ENCODE measurements at regions not wholly inside any gene's neighbourhood (a gene's known extent, or its start where the extent isn't known, plus 50 kb on each side); places are given as distances from the start of the nearest gene placed in this dataset.

DNA sequence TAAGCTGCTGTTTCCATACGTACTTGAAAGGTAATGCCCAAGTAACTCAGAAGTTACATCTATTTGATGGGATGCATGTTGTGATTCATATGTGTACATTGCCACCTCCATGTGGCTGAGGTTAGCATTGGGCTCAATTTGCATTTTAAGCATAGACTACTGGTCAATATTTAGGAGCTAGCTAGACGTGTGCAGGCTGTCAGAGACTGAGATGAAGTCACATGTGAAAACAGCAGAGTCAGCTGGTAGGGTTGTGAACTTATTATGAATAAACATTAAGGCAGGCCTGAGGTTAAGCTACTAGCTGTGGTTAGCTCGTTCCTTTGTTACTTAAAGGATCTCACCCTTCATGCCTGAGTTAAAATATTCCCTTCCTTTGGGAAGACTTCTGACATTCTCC lies 114.5 kb upstream of the MTNR1B start:
- TF ChIP-seq, protein P1, sequence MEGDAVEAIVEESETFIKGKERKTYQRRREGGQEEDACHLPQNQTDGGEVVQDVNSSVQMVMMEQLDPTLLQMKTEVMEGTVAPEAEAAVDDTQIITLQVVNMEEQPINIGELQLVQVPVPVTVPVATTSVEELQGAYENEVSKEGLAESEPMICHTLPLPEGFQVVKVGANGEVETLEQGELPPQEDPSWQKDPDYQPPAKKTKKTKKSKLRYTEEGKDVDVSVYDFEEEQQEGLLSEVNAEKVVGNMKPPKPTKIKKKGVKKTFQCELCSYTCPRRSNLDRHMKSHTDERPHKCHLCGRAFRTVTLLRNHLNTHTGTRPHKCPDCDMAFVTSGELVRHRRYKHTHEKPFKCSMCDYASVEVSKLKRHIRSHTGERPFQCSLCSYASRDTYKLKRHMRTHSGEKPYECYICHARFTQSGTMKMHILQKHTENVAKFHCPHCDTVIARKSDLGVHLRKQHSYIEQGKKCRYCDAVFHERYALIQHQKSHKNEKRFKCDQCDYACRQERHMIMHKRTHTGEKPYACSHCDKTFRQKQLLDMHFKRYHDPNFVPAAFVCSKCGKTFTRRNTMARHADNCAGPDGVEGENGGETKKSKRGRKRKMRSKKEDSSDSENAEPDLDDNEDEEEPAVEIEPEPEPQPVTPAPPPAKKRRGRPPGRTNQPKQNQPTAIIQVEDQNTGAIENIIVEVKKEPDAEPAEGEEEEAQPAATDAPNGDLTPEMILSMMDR (IDR thresholded peaks at IDR 0.05), result no peak
- TF ChIP-seq POLR2A (IDR thresholded peaks at IDR 0.05) (no peak), EP300 (IDR thresholded peaks at IDR 0.05) (no peak)
